GM18505 (cell line): ENCODE measurements at regions not wholly inside any gene's neighbourhood (a gene's known extent, or its start where the extent isn't known, plus 50 kb on each side); places are given as distances from the start of the nearest gene placed in this dataset.

Experiments used
- ATAC-seq: cut with Tn5 transposase; IDR thresholded peaks from one replicate; pipeline ENCODE4 v1.9.1; 2021; ENCODE audit not compliant: unreplicated experiment
- POLR2A ChIP-seq: IDR thresholded peaks from 4 replicates; pipeline ENCODE4 v1.6.1; 2011; ENCODE audit warnings: borderline replicate concordance; ENCODE audit not compliant: insufficient read depth, insufficient read length; ENCODE audit errors: extremely low read depth

DNA sequence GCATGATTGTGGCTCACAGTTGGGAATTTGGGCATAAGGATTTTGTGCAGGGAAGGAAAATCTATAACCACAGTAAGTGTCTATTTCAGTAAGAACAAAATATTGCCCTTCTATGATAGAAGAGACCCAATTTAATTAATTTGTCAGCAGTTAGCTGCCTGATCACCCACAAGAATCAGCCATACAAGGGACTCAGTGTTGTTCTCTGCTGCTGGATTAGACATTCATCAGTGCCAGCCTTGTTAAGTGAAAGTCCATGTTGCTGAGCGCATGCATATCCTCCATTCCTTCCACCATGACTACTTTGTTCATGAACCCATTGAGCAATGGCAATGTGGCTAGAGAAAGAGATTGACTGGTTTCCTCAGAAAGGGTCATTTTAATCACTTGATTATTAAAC, 125.3 kb upstream of the PDHA2 start:
- TF ChIP-seq POLR2A, result no peak
- ATAC-seq, result no peak

- no peak for ATAC-seq
- TF ChIP-seq POLR2A, result no peak
Measured at GRCh38 chr4:95705323-95705722, 134.6 kb upstream of the PDHA2 start.

GRCh38 chr4:95701500-95702170, 138.3 kb upstream of the PDHA2 start:
- TF ChIP-seq POLR2A, result no peak
- ATAC-seq, result no peak

DNA sequence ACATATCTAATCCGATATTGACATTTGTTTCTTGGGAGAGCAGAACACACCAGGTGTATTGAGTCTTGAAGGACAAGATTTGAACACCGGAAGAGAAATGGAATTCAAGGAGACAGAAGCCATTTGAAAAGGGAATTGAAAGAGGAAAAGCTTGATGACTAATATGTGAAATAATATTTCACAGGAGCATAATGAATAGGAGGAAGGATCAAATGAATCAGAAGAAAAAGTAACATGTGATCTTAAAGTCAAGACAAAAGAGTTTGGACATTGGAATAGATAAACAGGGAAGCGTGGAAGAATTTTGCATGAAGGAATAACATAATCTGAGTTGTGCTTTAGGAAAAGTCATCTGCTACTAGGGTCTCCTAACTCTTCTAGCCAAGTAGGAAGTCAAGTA, 145.5 kb upstream of the PDHA2 start:
- TF ChIP-seq POLR2A, result no peak
- no peak for ATAC-seq

GRCh38 chr4:95693594-95693993, 144.8 kb upstream of the UNC5C start:
- no peak for ATAC-seq
- TF ChIP-seq POLR2A, result no peak

DNA sequence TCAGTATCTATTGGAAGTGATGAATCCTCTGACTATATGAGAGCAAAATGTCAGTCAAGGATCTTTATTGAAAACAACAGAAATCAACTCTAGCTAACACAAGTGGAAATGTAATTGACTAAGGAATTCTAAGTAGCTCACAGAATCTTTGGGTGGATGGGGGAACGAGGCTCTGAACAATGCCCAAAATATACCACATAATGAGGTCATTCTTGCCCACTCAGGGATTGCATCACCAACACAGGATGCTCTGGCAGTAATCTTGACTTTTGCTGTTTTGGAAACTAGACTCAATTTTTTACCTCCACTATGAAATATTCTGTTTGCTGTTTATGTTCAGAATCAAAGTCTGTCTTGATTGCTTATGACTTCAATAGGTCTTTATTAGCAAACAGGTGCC, 127.4 kb upstream of the UNC5C start:
- ATAC-seq, result no peak
- no peak for TF ChIP-seq POLR2A

GRCh38 chr4:95675623-95676022, 126.8 kb upstream of the UNC5C start:
- TF ChIP-seq POLR2A, result no peak
- no peak for ATAC-seq

DNA sequence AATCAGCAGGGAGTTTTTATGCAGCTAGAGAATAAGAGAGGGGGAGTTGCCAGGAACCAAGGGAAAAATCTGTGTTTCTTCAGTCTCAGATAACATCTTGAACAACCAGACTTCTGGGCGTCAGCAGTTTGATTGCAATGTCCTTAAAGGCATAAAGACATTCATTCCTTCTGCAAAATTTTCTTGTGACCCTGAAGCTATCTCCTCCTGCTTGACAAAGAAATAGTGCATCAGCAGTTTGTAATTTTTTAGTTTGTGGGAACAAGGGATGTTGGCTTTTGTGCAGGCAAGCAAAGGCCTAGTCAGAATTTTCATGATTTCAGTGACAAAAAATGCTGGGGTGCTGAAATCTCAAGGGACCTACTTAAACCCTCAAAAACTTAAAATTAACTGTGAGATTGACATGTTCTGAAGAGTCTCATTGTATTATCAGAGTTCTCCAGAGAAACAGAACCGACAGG, 125.8 kb upstream of the UNC5C start:
- no peak for ATAC-seq

GRCh38 chr4:95672811-95673210, 124.0 kb upstream of the UNC5C start:
- ATAC-seq, result no peak
- no peak for TF ChIP-seq POLR2A

More for the DNA sequence above, 125.8 kb upstream of the UNC5C start:
- no peak for TF ChIP-seq POLR2A

GRCh38 chr4:95660719-95661118, 111.9 kb upstream of the UNC5C start:
- TF ChIP-seq POLR2A, result no peak
- ATAC-seq, result no peak

- TF ChIP-seq POLR2A, result no peak
- ATAC-seq, result no peak
Measured at GRCh38 chr4:95651891-95652290, 103.1 kb upstream of the UNC5C start.

- no peak for ATAC-seq
- no peak for TF ChIP-seq POLR2A
Measured at GRCh38 chr4:95644417-95644816, 95.6 kb upstream of the UNC5C start.

GRCh38 chr4:95643627-95644026, 94.9 kb upstream of the UNC5C start:
- TF ChIP-seq POLR2A, result no peak
- ATAC-seq, result no peak

GRCh38 chr4:95641571-95641970, 92.8 kb upstream of the UNC5C start:
- TF ChIP-seq POLR2A, result no peak
- no peak for ATAC-seq

- no peak for TF ChIP-seq POLR2A
- no peak for ATAC-seq
Measured at GRCh38 chr4:95640311-95640710, 91.5 kb upstream of the UNC5C start.

- no peak for ATAC-seq
- no peak for TF ChIP-seq POLR2A
Measured at GRCh38 chr4:95638920-95639501, 90.2 kb upstream of the UNC5C start.
